Non-pigmented ciliary epithelial cell (primary cell): ENCODE measurements at regions not wholly inside any gene's neighbourhood (a gene's known extent, or its start where the extent isn't known, plus 50 kb on each side); places are given as distances from the start of the nearest gene placed in this dataset.

ENCODE experiments used
- DNase-seq: peaks from one replicate; pipeline ENCODE4 v3.0.0-alpha.2; 2010; ENCODE audit warnings: low read depth

DNA sequence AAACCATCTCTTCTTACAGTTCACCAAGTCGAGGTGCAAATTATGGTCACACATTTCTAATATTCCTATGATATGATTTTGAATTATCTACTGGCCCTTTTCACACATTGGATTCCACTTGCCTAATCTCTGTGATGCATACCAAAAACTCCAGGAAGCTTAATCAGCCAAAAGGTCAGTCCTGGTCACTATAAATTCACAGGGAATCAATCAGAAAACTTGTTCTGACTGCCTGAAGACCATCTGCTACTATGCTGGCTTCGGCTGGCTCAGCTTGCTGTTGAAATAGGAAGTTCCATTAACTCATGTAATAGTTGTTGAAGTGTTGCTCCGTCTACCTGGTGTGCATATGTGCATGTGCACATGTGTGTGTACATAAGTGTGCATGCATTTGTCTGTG is 142.8 kb upstream of the FLRT2 start:
- no peak for DNase-seq

DNA sequence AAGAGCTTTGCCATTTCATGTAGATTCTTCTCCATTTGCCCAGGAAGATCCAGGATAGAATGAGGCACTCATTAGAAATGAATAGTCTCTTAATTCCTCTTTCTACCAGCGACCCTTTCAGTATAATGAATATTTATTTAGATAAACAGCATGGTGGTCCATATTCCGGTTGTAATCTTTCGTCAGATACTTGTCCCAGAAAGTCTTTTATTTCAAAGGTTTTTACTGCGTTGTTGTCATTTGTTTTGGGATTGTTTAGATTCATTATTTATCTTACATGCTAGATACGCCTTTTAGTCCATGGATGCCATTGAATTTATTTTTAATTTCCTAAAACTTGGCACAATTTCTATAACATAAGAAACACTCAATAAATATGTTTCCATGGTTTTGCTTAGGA is 139.7 kb upstream of the FLRT2 start:
- DNase-seq, result no peak

DNA sequence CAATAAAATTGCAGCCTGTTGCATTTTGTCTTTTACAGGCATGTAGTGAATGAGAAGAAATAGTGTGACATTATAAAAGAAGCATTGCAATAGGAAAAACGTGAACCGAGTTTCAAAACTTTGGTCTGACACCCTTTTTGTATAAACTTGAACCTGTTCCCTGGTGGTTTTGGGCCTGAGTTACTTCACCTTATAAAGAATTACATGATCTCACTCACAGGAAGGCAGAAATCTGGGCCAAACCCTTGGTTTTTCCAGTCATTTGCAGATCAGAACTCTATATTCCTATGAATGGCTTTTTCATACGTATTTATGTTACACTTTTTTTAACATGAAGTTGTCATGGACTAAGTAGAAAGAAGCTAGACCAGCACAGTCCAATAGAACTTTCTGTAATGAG is 138.5 kb upstream of the FLRT2 start:
- no peak for DNase-seq

DNA sequence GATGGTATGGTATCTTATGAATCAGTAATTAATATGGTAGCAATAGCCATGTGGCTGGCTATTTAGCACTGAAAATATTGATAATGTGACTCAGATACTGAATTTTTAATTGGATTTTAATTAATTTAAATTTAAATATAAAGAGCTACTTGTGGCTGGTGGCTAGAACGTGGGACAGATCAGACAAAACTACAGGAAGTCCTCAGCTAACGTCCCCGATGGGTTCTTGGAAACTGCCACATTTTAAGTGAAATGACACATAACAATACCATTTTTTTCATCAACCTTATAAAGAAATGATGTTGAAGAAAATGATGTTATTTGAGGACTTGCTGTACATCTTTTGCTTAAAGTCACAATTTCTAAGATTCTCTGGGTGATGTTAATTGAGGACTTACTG is 138.1 kb upstream of the FLRT2 start:
- DNase-seq, result no peak

DNA sequence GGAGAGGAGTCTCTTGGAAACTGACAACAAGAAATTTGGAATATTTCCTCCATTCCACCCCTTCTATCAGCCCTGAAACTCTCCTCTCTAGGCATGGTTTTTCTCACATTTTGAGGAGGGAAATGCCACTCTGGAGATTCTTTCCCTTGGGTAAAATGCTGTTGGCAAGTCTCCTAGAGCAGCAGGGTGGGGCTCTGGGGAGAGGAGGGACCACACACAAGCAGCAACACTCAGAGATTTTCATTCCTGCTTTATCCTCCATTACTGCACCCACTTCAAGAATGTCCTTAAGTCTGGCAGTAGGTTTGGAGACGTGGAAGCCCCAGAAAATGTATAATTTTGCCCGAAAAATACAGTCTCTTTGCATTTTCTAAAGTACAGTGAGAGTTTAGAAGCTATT is 130.8 kb upstream of the FLRT2 start:
- DNase-seq, result no peak

DNA sequence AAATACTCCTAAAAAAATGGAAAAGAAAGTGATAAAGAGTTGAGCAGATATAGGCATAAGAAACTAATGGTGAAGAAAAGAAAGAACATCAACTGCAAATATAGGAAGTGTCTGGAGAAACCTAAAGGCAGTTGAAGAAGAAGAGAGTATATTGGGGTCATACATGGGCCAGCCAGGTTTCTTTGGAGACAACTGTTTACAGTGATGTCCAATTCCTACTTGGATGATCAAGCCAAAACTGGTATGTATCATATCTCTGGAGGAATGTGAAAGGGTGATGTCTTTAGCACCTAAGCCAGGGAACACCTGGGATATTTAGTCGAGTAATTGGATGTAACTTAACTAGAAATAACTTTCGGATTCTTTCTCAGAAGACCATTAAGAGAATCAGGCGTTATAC is 129.3 kb upstream of the FLRT2 start:
- no peak for DNase-seq

DNA sequence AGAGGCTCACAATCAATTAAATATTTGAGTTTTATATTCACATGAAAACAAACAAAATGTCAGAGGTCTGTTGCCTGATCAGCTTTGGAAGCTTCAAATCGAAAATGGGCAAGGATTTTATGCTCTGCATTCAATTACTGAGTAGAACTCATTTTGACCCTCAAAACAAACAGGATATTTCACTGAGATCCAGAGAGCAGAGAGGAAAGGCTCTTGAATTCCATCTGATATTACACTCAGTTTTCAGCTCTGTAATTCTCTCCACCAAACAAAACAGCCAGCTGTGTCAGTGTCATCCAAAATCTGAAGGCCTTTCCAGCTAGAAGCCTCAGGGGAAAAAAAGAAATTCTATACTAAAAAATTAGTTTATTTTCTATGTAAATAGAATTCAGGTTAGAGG is 128.6 kb upstream of the FLRT2 start:
- DNase-seq, result no peak

DNA sequence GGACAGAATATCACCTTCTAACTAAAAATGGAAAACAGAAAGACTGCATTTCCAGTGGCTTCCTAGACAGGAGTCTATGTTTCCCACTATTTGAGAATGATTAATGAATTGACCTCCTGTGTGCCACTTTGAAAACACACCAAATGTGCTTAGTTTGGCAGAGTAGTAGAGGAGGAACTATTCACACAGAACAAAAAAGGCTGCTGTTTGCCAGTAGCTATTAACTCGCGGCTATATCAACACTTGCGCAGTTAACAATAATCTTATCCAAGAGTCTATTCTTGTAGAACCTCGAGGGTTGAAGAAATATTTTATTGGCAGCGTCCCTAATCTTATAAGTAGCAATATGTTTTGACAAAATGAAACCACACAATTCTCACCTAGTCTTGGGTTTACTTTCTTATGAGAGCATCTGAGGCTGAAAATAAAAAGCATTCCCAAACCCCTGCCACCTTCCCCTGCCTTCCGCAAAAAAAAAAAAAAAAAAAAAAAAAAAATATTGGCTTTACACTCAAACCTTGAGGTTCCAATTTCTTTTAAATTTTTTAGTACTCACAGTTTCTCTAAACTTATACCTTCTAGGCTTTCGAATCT is 127.3 kb upstream of the FLRT2 start:
- DNase-seq, result no peak

DNA sequence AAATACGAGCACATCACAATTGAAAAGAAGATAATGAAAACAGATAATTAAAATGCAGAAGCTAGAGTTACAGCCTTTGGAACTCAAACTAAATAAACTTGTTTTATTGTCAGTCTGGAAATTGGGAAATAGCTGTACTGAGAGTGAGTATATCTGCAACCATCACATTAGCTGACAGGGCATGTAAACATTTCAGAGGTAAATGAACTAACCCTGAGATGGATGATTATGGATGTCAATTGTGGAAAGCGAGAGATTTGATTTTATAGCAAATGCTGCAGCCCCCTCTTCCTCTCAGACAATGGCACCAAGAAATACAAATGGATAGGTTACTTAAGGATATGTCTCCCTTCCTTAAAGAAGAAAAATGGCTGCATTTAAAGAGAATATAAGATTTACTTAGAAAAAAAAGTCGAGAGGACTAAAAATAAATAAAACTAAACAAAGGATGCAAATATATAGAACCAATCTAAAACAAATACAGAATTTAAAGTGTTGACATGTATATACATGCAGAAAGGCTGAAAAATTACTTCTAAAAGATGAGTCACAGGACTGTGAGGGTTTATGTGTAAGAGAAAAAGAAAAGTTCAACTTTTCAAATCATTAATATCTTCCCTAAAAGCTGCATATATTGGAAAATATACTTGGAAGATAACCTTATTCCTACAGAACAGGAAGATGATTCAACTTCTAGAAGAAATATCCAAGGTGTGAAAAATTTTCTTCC is 120.3 kb upstream of the FLRT2 start:
- DNase-seq, result no peak

DNA sequence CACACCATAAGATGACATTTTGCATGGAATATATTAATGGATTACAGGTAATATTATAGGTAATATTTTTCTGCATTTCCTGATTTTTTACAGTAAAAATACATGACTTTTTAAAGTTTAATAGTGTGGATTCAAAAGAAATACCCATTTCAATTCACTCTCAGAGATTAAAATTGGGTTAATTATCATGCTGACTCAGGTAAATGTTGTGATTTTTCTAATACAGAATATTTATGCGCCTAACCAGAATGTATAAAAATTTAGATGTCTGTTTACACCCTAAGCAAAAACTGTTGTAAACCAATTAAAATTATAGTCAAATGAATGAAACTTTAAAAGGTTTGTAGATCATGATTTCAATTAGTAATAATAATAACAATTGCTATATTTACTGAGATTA is 117.2 kb upstream of the FLRT2 start:
- DNase-seq, result no peak

DNA sequence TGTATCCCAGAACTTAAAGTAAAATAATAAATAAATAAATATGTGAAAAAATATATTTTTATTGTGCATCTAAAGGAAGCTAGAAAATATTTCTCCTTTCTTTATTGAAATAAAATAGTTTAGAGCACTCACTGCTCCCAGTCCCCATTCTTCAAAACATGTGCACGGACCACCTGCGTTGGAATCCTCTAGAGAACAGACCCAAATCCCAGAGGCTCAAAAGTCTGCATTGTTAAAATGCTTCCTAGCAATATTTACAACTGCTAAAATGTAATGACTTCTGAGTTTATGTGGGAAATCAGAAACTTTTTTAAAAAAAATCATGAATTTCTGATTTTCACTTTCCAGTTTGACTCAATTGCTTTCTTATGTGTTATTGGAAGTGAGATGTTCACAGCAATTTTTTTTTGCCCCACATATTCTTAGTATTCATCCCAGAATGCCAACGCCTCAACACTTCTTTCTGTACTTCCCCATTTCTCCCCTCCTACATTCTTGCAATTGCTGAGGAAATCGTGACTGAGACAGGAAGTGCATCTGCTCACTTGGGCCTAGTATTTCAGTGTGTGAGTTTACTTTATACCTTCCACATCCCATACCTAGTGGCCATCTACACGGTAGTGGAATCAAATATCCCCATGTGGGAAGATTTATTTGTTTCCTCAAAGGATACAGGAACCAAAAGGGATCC is 116.0 kb upstream of the FLRT2 start:
- no peak for DNase-seq

DNA sequence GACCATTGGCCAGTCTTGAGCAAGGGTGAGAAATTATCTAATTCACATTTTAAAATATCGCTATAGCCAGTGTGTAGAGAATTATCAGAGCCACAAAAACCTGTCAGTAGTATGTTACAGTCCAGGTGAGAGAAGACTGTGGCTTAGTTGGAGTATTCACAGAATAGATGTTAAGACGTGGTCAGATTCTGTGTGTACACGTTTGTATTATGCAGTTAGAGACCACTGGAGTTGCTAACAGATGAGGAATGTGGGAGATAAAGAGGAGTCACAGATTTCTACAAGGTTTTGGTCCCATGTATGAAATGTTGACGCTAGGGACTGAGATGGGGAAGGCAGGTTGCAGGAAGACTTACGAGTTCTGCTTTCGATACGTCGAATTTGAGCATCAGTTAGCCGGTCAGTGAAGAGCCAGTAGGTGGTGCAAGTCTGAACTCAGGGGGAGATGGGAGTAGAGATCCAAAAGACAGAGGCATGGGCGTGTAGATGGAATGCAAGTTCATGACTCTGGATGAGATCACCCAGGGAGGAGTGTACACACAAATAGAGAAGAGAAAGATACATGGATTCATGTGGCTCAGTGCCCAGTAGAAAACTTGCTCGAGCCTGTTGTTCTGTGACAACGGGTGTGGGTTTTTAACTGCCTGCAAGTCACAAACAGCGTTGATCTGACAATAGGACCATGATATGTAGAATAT is 114.8 kb upstream of the FLRT2 start:
- peak; percentile 93 for DNase-seq

DNA sequence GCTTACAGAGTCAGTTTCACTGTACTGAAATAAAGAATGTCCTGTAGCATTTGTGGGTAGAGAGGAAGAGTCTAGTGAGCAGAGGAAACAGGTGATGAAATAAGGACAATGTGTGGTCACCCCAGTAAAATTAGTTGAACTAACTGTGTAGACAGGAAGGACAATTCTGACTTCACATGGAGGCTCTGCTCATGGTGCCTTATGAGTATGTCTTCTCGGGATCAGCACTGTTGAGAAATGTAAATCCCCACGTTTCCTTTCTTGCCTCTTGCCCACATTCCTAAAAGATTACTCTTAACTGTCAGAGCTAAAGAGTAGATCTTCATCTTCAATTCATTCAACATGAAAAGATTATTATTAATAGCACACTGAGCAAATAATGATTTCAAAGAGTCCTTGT is 113.2 kb upstream of the FLRT2 start:
- peak; percentile 74 for DNase-seq

DNA sequence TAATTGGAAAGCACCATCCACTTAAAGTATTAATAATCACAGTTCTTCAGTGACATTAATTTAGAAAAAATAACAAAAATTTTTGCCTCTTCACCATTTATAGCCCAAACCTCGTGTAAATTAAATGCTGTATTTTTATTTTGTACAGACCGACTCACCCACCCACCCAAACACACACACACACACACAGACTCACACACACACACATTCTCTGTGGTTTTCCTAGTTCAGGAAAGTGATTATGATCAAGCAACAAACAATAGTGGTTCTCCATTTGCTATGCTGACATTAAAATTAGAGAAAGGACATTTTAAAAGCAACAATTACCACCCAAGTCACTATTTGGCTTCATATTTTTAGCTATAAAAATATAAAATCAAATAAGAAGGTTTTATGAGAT is 112.5 kb upstream of the FLRT2 start:
- no peak for DNase-seq

DNA sequence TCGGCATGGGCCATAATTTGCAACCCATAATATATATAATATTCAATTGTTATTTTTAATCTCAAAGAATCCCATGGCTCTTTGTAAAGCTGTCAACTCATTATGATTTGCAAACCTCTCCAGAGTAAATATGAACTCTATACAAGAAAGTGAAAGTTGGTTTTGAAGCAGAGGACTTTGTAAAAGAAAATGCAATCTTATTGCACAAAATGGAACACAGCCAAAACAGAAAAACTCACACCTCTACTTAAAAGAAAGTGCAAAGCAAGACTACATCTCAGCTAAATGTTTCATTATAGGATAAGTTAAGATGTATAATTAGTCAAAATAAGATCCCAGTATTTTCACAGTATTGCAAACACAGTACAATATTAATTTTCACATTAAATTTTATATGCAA is 111.2 kb upstream of the FLRT2 start:
- DNase-seq, result no peak

DNA sequence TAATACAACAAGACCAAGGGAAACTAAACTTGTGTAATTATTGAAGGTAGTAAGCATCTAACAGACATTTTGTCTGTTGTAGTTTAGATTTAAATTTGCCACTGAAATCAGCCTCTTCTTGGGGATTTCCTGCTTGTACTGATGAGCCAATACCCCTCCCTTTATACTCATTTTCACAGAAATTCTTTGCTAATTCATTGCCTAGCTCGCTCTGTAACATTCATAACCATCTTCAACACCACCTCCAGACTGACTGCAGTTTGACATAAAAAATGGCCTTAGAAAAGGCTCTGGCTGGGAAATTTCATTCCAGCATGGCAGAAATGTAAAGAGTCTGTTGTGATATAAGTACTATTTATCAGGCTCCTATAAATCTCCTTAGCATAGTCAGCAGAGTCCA is 109.7 kb upstream of the FLRT2 start:
- DNase-seq, result no peak

DNA sequence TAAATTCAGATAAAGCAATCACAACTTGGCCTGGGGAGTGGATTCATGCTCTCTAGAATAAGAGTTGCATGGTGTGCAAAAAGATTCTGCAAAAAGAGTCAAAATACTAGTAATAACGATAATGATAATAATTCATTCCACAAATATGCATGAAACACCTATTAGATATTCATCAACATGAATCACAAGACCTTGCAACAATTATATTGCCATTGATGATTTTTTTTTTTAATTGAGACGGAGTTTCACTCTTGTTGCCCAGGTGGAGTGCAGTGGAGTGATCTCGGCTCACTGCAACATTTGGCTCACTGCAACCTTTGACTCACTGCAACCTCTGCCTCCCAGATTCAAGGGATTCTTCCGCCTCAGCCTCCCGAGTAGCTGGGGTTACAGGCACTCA is 109.2 kb upstream of the FLRT2 start:
- DNase-seq, result no peak

DNA sequence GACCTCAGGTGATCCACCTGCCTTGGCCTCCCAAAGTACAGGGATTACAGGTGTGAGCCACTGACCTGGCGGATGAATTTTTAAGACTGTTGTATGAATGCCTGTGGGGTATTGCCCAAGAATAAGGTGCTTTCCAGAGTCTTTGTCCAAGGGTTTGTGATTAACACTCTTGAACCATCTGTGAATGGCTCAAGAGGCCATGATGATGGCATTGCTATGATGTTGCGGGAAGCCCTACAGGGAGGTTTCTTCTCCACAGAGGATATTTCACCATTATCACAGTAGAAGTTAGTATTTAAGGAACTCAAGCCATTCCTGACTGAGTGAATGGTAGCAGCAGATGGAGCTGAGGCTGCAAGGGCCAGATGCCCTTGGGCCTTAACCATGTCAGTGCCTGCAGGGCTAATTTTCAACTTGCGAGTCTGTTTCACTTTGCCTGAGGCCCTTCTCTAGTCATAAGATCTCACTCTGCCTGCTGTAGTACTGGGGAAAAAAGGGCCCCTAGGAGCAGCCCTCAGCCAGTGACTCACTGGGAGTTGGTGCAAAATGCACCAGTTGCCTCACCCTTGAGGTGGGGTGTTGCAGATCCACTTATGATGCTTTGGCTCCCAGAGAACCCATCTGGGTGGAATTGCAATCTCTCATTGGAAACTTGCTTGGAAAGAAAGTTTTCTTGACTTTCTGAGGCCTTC is 108.6 kb upstream of the FLRT2 start:
- no peak for DNase-seq

DNA sequence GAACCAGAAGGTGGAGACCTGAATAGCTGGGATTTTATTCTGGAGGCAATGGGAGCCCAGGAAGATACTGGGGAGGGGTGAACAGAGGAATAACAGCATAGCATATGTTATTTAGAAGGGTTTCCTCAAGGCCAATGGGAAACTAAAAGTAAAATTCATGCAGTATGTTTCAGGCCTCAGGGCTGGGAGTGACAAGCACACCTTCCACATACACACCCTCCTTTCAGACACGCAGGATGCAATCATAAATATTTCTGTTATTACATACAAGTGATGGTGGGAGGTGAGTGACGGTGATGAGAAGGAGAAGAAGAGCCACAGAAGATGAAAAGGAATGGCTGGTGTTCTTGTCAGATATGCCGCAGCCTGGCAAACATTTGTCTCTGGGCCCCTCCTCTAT is 106.1 kb upstream of the FLRT2 start:
- no peak for DNase-seq

DNA sequence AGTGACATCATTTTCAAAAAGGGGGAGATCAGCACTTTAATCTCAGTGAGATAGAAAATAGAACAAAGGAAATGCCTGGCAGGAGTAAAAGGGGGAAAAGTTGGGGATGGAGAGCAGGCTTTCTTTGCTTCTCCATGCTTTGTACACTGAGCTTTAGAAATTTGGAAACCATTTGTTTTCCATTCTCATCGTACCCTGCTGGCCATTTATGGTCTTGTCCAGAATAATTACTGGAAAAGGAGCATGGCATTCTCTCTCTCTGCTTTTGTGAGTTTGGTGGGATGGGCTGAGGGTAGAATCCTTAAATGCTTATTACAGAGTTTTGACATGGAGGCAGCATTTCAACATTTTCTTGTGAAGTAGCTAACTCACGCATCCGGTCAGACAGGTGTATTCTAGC is 104.4 kb upstream of the FLRT2 start:
- no peak for DNase-seq

DNA sequence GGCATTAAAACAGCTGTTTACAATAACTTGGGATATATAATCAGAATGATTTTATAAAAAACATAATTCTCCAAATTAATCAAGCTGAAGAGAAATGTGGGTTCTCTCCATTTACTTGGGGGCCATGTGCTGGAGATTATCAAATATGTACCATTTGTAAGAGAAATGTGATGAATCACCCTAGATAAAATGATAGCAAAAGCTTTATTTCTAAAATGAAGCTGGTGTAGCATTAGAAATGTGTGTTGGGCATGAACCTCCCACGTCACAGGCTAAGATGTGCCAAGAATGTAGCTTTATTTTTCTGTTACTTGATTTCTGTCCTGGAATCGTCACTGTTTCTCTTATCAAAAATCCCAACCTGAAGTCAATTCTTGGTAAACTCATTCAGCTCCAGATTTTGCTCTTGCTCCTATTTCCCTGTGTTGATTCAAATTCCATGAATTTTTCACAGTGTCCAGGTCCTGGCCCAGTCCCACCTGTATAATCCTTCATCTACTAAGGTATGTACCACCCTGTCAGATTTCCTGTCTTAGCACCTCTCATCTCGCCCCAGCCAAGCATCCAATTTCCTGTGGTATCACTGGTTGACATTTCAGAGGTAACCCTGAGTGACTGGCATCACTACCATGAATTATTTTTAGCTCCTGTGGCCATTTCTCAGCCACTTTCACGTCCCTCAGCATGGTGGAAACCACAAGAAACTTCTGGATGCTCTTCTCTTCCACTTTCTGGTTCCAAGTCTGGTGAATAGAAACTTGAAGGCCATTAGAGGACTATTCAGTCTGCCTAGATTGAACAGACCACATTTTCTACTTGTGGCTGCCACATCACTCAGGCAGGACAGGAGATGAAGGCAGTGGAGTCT is 103.6 kb upstream of the FLRT2 start:
- no peak for DNase-seq

DNA sequence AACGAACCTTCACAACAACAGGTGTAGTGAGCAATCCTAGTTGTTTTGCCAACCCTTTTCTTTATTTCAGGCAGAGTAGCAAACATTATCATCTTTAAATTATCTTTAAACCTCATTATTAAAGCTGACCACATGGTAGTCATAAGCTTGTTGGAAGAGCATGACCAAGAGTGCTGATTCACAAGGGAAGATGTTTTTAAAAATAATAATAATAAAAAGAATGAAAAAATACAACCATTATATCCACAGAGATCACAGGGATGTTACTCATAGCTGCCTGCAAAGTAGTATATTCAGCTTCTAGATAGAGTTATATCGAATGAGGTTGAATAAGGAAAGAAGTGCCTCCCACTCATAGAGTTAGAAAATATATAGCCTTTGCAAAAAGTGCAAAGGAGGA is 101.0 kb upstream of the FLRT2 start:
- no peak for DNase-seq
